ENCODE measurements at regions not wholly inside any gene's neighbourhood (a gene's known extent, or its start where the extent isn't known, plus 50 kb on each side); places are given as distances from the start of the nearest gene placed in this dataset.
A peak's percentile ranks its signal among the peaks of the same experiment; 100 is the strongest.
"Not testable (repeated sequence)": the region's sequence is repeated elsewhere in the genome, so short reads cannot be mapped to it uniquely, and the experiment has no call there.

DNA sequence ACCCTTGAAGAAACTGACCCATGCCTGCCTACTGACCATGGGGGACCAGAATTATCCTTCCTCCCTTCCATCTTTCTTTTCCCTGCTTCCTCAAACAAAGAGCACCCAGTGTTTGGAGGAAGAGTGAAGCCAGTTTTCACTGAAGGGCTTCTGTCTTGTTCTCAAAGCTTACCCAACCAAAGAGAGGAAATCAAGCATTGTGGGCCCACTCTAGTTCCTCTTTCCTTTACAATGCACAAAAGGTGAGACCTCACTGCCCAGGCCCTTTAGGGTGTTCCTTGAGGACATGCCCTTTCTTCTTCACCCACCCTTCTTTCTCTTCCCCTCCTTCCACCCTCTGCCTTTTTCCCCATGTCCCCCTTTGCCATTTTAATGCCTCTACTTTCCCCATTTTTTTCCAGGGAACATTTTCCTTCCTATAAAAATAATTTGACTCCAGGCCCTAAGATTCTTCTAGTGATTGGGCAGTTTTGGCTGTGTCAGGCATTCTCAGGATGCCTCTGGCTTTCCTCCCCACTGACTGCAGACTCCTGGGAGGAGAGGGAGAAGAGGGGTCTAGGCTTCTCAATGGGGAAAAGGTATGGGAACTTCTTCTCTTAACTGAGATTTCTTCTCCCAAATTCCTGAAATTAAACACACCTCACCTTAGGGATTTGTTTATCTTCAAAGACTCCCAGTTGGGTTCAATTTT, 126.6 kb upstream of the RMDN2 start:
- intact Hi-C loops (cut with DNase I) = no loop called here
- Histone ChIP-seq H3K27me3 (replicated peaks; ENCODE audit: insufficient read depth) (no peaks in the 10 kb centered on the region), H3K4me3 (no peak overlapping the region), H3K36me3 (no peaks in the 10 kb centered on the region), H3K9me3 (no peaks in the 10 kb centered on the region), H3K4me1 (replicated peaks) (peaks cover 3% of the 10 kb centered on the region), H3K27ac (peak overlapping the region in 1 of 2 donors; percentile 13)
- no peak for DNase-seq (ENCODE audit: low spot score)
- peak; percentile 19 for TF ChIP-seq POLR2AphosphoS5 (IDR thresholded peaks at IDR 0.05)
- TF ChIP-seq, protein P1, sequence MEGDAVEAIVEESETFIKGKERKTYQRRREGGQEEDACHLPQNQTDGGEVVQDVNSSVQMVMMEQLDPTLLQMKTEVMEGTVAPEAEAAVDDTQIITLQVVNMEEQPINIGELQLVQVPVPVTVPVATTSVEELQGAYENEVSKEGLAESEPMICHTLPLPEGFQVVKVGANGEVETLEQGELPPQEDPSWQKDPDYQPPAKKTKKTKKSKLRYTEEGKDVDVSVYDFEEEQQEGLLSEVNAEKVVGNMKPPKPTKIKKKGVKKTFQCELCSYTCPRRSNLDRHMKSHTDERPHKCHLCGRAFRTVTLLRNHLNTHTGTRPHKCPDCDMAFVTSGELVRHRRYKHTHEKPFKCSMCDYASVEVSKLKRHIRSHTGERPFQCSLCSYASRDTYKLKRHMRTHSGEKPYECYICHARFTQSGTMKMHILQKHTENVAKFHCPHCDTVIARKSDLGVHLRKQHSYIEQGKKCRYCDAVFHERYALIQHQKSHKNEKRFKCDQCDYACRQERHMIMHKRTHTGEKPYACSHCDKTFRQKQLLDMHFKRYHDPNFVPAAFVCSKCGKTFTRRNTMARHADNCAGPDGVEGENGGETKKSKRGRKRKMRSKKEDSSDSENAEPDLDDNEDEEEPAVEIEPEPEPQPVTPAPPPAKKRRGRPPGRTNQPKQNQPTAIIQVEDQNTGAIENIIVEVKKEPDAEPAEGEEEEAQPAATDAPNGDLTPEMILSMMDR (IDR thresholded peaks at IDR 0.05) = no peak

DNA sequence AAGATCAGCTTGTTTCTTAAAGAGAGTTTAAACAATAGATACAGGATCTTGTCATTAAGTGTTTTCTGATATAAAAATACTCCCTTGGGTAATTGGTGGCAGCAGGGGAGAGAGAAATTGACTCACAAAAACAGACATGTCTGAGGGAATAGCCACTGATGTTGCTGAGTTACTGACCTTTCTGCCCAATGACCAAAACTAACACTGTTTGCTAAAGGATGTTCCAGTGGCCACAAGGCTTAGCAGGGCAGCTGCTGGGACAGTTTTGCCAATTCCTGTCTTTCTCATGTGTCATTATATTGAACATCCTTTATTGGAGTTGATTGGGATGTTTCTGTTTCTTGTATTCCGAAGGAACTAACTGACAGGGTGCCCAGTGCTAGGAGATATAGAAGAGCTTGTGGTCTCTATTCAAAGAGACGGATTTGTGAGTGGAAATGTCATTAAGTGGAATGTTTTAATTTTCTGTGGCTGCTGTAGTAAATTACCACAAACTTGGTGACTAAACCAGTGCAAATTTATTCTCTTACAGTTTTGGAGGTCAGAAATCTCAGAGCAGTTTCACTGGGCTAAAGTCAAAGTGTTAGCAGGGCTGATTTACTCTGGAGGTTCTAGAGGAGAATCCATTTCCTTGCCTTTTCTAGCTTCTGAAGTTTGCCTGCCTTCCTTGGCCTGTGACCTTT, 124.8 kb upstream of the RMDN2 start:
- 93% methylated on average over 2 of the region's 2 CpGs for WGBS
- peaks cover 4% of the 10 kb centered on the region for H3K4me1 ChIP-seq (replicated peaks)
- no peak for DNase-seq (ENCODE audit: low spot score)
- intact Hi-C loops (cut with DNase I) = no loop called here
- no peaks in the 10 kb centered on the region for H3K36me3 ChIP-seq
- no peaks in the 10 kb centered on the region for H3K9me3 ChIP-seq
- TF ChIP-seq POLR2AphosphoS5 (IDR thresholded peaks at IDR 0.05) (no peak), POLR2A (IDR thresholded peaks at IDR 0.05) (no peak)
- TF ChIP-seq, protein P1 (IDR thresholded peaks at IDR 0.05) = no peak
- no peak overlapping the region for H3K4me3 ChIP-seq
- H3K27me3 ChIP-seq (replicated peaks; ENCODE audit: insufficient read depth) = no peaks in the 10 kb centered on the region
- no peak overlapping the region for H3K27ac ChIP-seq

DNA sequence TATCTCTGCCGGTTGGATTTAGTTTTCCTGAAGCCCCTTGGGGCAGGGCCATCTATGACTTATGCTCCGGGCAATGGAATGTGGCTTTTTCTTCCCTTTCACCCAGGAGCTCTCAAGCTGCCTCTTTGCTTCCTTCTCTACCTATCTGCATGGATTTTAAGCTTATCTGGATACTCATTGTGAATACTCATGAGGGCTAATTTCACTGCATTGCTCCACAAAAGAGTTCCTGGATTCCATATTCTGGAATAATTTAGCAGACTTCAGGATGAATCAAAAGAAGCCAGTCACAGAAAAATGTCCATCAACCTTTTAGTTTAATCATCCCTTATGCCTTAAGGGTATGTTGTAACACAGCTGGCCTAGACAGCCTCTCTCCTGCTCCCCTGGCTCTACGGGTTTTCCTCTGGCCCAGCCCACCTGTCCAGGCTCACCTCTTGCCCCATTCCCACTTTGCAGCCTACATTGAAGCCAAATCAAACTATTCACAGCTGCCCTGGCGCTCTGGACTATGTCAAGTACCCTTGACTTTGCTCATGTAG, 122.8 kb upstream of the RMDN2 start:
- Histone ChIP-seq H3K4me3 (no peak overlapping the region), H3K9me3 (no peaks in the 10 kb centered on the region), H3K27ac (peak overlapping the region; percentile 6 to 48), H3K36me3 (no peaks in the 10 kb centered on the region), H3K27me3 (replicated peaks; ENCODE audit: insufficient read depth) (no peaks in the 10 kb centered on the region), H3K4me1 (replicated peaks) (peaks cover 4% of the 10 kb centered on the region)
- TF ChIP-seq, protein P1 (IDR thresholded peaks at IDR 0.05) = no peak
- no peak for TF ChIP-seq POLR2A (IDR thresholded peaks at IDR 0.05)
- TF ChIP-seq POLR2AphosphoS5 (IDR thresholded peaks at IDR 0.05) = no peak
- no peak for DNase-seq (ENCODE audit: low spot score)
- 70% methylated on average over 4 of the region's 4 CpGs for WGBS
- intact Hi-C loops (cut with DNase I) = no loop called here

DNA sequence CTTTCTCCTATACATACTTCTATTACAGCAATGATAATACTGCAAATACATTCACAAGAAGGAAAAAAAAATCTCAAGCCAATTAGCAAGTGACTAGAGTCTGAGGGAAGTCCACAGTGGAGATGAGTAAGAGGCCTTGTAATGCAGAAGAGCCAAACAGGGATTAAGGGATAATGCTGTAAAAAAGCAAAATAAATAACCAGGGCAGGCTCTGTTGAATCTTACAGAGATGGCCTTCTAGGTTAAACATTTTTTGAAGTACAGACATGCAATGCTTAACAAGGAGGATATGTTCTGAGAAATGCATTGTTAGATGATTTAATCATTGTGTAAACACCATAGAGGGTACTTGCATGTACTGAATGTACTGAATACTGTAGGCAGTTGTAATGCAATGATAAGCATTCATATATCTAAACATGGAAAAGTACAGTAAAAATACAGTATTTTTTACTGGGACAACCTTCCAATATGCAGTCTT, 122.1 kb upstream of the RMDN2 start:
- Histone ChIP-seq H3K27me3 (replicated peaks; ENCODE audit: insufficient read depth) (no peaks in the 10 kb centered on the region), H3K4me3 (no peak overlapping the region), H3K4me1 (replicated peaks) (peaks cover 4% of the 10 kb centered on the region), H3K36me3 (no peaks in the 10 kb centered on the region), H3K27ac (peak overlapping the region; percentile 6 to 48), H3K9me3 (no peaks in the 10 kb centered on the region)
- TF ChIP-seq POLR2AphosphoS5 (IDR thresholded peaks at IDR 0.05) = peak; percentile 88
- TF ChIP-seq POLR2A (IDR thresholded peaks at IDR 0.05) = no peak
- DNase-seq (ENCODE audit: low spot score) = peak; percentile 16
- intact Hi-C loops (cut with DNase I) = no loop called here

DNA sequence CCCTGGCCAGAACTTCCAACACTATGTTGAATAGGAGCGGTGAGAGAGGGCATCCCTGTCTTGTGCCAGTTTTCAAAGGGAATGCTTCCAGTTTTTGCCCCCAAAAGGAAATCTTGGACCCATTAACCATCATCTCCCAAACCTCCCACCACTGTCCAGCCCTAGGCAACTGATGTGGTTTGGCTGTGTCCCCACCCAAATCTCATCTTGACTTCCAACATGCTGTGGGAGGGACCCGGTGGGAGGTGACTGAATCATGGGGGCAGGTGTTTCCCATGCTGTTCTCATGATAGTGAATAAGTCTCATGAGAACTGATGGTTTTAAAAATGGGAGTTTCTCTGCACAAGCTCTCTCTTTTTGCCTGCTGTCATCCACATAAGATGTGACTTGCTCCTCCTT, 119.1 kb upstream of the RMDN2 start:
- H3K27ac ChIP-seq; H3K4me1 ChIP-seq (replicated peaks); DNase-seq (ENCODE audit: low spot score); H3K4me3 ChIP-seq; intact Hi-C loops (cut with DNase I); H3K27me3 ChIP-seq (replicated peaks; ENCODE audit: insufficient read depth); H3K36me3 ChIP-seq; H3K9me3 ChIP-seq: not testable (repeated sequence)
- 88% methylated on average over 2 of the region's 2 CpGs for WGBS

Measured in prostate gland (tissue), 2 donors.